ENCODE measurements at regions not wholly inside any gene's neighbourhood (a gene's known extent, or its start where the extent isn't known, plus 50 kb on each side); places are given as distances from the start of the nearest gene placed in this dataset.

GRCh38 chr6:147621263-147621662 is 112.8 kb downstream of the SAMD5 start:
- no peak for DNase-seq (ENCODE audit: low spot score)

- DNase-seq (ENCODE audit: low spot score), result no peak
Measured at GRCh38 chr6:147621961-147622360, 113.5 kb downstream of the SAMD5 start.

DNA sequence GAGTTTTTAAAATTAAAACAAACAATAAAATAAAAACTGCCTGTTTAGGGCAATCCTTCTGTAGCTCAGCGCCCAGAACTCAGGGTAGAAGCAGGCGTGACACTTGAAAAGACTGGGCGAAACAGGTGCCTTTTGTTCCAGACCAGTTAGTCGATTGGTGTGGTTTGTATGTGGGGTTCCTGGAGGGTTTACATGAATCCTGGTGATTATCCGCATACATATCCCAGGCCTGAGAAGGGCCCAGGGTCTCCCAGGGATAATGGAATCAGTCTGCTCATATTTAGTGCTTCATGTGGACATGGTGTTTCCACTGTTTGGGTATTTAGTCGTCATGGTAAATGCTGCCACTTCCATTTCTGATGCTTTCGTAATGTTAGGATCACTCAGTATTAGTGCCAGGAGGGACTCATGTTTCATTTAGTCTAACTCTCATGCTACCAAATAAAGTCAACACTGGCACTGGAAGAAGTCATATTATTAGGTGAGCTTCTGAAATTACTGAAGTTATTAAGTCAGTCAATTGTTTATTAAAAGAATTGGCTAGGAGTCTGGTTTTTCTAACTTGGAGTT is 116.5 kb downstream of the SAMD5 start:
- DNase-seq (ENCODE audit: low spot score), result no peak

GRCh38 chr6:147625946-147626345 is 117.5 kb downstream of the SAMD5 start:
- DNase-seq (ENCODE audit: low spot score), result no peak

DNA sequence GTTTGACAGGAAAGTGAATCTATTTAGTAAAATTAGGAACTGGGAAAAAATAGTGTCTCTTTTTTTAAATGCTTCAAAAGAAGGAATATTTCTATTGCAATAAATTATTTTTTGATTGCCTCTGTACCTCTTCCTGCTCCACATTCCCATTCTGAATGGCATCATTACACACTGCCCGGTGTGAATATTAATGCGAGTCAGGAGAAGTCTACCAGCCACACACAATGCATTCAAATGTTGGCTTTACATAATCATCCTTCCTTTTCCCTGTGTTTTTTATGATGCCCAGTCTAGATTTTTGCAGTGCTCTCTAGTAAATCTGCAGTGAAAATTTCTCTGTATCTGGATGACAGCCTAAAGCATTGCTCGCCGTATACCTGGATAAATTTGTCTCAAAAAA is 118.9 kb downstream of the SAMD5 start:
- DNase-seq (ENCODE audit: low spot score), result no peak

DNA sequence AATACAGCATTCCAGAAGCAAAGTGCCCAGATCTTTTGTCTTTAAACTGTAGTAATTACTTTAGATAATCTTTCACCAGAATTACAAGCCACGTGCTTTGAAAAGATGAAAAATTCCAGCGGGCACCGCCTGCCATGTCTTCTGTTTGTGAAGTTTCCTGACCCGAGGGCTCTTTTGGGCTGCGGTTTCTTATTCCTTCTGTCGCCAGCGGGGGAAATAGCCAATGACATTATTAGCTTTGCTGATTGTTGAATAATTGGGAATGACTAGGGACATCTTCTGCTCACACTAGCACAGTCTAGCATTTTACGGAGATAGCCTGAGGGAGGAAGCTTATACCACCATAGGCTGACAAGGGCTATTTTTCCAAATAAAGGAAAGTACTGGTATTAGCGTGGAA is 124.7 kb downstream of the SAMD5 start:
- no peak for DNase-seq (ENCODE audit: low spot score)

GRCh38 chr6:147637620-147638195 is 129.2 kb downstream of the SAMD5 start:
- DNase-seq (ENCODE audit: low spot score), result no peak

DNA sequence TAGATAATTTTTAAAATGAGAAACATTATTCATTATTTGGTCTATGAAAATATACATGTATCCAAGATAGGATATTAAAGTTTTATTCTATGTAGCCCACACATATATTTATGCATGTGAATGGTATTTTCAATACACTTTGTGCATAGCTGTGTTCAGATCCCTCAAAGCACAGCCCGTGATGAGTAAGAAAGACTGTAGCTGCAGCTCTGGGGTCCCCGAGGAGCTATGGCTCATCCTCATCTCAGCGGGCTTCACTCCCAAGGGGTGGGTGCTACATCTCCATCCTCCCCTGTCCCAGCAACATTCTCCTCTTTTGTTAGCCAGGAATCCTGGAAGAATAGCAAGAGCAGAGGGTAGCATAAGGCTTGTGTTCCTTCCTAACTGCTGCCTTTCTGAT is 130.8 kb downstream of the SAMD5 start:
- DNase-seq (ENCODE audit: low spot score), result no peak

GRCh38 chr6:147640606-147641005 is 132.1 kb downstream of the SAMD5 start:
- DNase-seq (ENCODE audit: low spot score), result no peak

GRCh38 chr6:147641511-147641910 is 133.0 kb downstream of the SAMD5 start:
- DNase-seq (ENCODE audit: low spot score), result no peak

GRCh38 chr6:147642458-147642857 is 134.0 kb downstream of the SAMD5 start:
- no peak for DNase-seq (ENCODE audit: low spot score)

DNA sequence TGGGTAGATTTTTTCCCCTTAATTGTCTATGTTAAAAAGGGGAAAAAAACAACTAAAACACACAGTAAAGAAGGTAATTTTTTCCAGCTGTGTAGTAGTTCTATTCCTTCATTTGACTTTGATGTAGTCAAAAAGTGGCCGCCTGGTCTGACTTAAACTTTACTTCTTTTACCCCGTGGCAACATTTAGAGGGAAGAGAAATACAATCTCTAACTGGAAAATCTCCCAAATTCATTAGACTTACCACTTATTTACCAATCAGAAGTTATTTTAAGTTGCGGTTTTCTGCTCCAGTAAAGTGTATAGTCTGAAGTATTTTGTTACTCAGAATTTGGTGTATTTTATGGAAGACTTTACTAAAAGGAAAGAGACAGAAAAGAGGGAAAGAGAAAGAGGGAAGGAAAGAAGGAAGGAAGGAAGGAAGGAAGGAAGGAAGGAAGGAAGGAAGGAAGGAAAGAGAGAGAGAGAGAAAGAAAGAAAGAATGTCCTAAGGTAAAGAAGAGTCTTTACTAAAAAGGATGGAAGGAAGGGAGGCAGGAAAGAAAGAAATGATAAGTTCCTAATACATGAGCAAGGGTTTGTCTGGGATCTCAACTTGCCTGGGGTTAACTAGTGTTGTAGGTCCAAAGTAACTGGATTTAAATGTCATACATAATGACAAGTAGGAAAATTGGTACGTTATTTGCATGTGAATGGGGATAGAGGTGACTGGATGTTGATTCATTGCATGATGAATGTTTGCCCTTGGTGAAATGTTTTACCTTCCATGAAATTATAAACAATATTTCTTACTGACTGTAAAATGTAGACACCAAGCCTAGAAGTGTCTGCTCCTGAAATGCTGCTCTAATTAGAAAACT is 135.1 kb downstream of the SAMD5 start:
- no peak for DNase-seq (ENCODE audit: low spot score)

- DNase-seq (ENCODE audit: low spot score), result no peak
Measured at GRCh38 chr6:147648916-147649315, 140.4 kb downstream of the SAMD5 start.

DNA sequence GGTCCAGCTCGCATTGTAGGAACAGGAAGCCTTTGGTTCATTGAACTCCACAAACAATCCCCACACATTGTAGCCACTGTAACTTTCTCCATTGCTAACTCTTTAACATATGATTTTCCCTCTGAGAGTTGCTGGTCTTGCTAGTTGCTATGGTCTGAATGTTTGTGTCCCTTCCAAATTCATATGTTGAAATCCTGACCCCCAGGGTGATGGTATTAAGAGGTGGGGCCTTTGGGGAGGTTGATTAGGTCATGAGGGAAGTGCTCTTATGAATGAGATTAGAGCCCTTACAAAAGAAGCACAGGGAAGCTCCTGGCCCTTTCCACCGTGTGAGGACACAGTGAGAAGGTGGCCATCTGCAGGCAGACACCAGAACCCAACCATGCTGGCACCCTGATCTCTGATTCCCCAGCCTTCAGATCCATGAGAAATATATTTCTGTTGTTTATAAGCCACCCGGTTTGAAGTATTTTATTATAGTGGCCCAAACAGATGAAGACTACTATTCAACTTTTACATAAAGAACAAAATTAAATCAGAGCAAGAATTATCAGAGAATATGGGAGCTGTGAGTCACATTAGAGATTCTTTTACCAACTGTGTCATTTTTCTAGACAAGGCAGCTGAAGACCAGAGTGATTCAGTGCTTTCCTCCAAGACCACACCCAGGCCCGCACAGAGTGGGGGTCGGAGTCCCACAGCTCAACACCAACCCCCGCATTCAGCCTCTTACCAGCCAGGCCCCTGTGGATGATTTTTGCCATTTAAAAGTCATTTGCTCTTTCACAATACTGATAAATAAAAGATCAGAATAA is 143.0 kb downstream of the SAMD5 start:
- no peak for DNase-seq (ENCODE audit: low spot score)

DNA sequence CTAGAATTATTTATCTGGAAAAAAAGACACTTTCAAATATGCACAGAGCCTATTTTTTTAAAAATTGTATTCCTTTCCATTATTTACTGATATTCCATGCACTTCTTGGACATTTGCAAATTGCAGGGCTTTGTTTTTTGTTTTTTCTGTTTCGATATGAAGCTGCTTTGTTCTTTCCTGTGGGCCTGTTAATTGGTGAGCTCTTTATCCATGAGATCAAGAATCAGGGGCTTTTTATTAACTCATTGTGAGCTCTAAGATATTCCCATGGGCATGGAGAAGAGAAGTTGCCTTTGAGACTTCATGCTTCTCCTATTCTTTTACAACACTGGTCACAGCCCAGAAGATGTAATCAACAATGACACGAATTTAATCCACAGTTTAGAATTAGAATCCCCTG is 145.1 kb downstream of the SAMD5 start:
- DNase-seq (ENCODE audit: low spot score), result no peak

DNA sequence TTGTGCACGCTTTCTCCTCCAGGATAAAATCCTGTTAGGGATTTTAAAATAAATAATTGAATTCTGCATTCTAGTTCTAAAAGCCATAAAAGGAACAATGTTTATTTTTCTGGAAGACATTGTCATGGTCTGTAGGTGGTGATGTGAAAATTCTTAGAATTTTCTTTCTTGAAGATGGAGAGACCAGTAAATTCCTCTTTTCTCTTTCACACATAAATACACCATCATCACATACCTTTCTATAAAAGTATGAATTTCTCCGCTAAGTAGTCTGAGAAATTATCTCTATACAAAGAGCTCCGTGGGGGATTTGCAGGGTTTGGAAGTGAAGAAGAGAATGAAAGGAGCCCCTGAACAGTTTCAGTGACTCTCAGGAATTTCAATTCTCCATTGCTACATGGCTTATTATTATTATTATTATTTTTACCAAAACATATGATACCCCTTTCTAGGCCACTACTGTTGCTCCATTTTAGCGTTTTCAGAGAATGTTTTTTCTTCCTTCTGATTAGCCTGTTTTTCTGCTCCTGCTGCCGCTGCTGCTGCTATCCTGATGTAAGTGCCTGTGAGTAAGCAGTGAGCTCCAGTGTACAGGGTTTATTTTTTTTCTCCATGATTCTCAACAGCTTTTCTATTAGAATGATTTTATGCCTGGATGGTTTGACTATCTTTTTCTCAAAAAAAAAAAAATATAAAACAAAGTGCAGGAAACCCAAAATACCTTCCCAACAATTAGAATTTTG is 145.8 kb downstream of the SAMD5 start:
- no peak for DNase-seq (ENCODE audit: low spot score)

DNA sequence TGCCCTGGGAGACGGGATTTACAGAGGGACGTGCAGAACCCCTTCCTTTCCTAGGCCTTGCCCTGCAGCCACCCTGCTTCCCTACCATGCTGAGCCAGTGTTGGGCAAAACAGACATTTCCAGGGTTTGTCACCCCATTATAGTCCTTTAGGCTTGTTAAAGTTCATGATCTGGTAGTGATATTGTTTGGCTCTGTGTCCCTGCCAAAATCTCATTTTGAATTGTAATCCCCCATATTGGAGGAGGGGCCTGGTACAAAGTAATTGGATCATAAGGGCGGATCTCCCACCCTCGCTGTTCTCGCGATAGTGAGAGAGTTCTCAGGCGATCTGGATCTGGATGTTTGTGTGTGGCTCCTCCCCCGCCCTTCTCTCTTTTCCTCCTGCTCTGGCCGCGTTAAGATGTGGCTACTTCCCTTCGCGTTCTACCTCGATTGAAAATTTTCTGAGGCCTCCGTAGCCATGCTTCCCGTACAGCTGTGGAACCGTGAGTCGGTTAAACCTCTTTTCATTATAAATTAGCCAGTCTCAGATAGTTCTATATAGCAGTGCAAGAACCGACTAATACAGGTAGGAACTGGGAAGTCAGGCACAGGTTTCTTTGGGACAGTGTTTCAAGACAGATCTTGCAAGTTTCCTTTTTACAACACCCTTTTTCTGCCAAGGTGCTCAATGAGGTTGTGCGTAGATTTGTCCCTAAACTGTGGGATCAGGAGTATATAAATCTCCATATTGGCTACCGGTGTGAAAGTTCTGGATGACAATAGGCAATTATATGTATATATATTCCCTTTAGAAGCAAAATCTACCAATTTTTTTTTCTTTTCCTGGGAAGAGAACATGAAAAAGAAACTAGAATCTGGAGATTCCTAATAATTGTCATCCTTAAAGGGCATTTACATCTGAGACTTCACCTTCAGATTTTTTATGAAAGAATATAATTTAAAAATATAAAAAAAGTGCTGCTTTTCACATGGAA is 152.1 kb downstream of the SAMD5 start:
- DNase-seq (ENCODE audit: low spot score), result no peak

DNA sequence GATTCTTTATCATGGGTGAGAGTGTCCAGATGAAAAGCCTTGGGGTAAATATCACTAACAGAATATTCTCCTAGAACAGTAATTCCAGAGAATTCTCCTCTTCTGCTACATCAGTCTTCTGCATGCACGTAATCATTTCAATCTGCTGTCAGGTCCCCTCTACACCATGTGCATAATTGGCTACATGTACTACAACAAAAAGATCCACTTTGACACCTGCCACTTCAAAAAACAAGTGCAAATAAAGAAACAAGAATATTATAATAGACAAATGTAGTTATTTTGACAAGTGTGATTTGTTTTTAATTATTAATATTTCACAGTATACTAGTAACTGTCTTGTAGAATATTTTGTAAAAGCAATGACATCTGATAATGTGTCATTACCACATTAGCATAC is 154.2 kb downstream of the SAMD5 start:
- no peak for DNase-seq (ENCODE audit: low spot score)

DNA sequence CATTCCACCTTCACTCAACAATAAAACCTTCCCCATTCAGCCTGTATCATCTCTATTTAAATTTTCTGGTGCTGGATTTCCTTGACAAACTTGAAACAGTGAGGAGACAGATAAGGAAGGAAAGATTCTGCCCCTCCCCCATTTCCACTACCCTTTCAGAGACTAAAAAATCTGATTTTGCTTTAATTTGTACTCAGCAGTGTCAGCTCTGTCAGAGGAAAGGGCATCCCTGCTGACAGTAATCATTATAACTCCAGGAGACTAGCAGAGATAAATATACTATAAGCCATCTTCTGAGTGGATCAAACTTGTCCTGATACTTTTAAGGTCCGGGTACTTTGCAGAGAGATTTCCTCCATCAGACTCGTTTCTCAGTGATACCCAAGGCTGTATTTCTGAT is 155.6 kb downstream of the SAMD5 start:
- no peak for DNase-seq (ENCODE audit: low spot score)

DNA sequence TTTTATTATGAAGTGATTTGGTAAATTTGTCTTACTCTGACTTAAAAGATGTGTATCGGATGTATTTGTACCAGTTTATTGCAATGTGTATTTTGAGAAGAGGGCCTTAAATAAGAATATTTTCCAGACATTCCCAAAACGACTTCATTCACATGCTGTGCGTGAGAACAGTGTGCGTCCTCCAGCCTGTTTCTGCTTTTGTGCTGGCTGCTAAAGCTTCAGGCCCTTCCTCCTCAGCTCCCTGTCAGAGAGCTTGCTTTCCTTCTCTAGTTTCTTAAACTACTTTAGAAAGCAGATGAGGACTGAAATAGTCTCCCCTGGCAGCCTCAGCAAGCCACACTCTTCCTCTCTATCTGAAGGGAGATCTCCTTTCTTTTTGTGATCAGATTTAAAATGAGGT is 157.8 kb downstream of the SAMD5 start:
- DNase-seq (ENCODE audit: low spot score), result no peak

- no peak for DNase-seq (ENCODE audit: low spot score)
Measured at GRCh38 chr6:147667082-147667481, 158.6 kb downstream of the SAMD5 start.

Data from activated CD4-positive, alpha-beta T cell treated with anti-CD3 and anti-CD28 coated beads, Interleukin-2, Interleukin-4, amounts not matched to agents 100 ng/mL and 50 ng/mL, durations not matched to agents 16 hours and 8 hours (primary cell).